Neuron (in vitro differentiated cells): ENCODE measurements at regions not wholly inside any gene's neighbourhood (a gene's known extent, or its start where the extent isn't known, plus 50 kb on each side); places are given as distances from the start of the nearest gene placed in this dataset.
A peak's percentile ranks its signal among the peaks of the same experiment; 100 is the strongest.

Experiments used
- H2AFZ ChIP-seq: one replicate; pipeline ENCODE4 v1.6.1; 2013; ENCODE audit warnings: low read depth, mild to moderate bottlenecking, inconsistent platforms, low read length, moderate library complexity
- H3K27me3 ChIP-seq: one replicate; pipeline ENCODE4 v1.6.1; 2013; ENCODE audit warnings: low read length; ENCODE audit not compliant: insufficient read depth
- H3K36me3 ChIP-seq: one replicate; pipeline ENCODE4 v1.6.1; 2013; ENCODE audit warnings: low read length; ENCODE audit not compliant: insufficient read depth
- H3K4me1 ChIP-seq: one replicate; pipeline ENCODE4 v1.6.1; 2013; ENCODE audit warnings: low read length; ENCODE audit not compliant: insufficient read depth
- H3K4me3 ChIP-seq: 2 replicates; pipeline ENCODE4 v1.5.1; 2013; ENCODE audit warnings: mild to moderate bottlenecking, low read length, moderate library complexity
- H3K9me3 ChIP-seq: one replicate; pipeline ENCODE4 v1.6.1; 2013; ENCODE audit warnings: low read length

DNA sequence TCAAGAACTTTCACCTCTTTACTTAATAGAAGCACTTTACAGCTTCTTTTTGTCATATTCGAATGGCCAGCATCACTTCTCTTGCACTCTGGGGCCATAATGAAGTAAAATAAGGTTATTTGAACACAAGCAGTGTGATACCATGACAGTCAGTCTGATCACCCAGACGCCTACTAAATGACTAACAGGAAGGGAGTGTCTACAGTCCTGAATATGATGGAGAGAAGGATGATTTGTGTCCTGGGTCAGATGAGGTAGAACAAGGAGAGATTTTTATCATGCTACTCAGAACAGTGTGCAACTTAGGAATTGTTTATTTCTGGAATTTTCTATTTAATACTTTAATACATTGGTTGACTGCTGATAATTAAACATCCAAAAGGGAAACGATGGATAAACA is 284.2 kb upstream of the F9 start:
- no peaks in the 10 kb centered on the region for H3K36me3 ChIP-seq
- no peak overlapping the region for H3K4me3 ChIP-seq
- H2AFZ ChIP-seq: no peak overlapping the region
- H3K4me1 ChIP-seq: no peaks in the 10 kb centered on the region
- no peaks in the 10 kb centered on the region for H3K9me3 ChIP-seq
- no peaks in the 10 kb centered on the region for H3K27me3 ChIP-seq

DNA sequence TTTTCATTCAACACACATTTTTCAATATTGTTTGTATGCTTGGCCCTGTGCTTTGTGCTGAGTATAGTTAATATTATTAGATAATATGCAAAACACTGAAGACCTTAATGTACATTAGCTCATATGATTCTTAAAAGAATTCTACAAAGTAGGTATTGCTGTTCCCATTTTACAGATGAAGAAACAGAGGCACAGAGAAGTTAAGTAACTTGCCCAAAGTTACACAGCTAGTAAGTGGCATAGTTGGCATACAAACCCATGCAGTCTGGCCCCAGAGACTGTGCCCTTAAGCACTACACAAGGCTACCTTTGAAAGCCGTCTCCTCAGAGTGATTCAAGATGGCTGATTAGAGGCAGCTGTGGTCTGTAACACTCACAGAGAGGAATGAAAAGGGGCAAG is 293.4 kb upstream of the F9 start:
- no peaks in the 10 kb centered on the region for H3K36me3 ChIP-seq
- no peak overlapping the region for H2AFZ ChIP-seq
- H3K9me3 ChIP-seq: no peaks in the 10 kb centered on the region
- no peak overlapping the region for H3K4me3 ChIP-seq
- no peaks in the 10 kb centered on the region for H3K4me1 ChIP-seq
- H3K27me3 ChIP-seq: no peaks in the 10 kb centered on the region

DNA sequence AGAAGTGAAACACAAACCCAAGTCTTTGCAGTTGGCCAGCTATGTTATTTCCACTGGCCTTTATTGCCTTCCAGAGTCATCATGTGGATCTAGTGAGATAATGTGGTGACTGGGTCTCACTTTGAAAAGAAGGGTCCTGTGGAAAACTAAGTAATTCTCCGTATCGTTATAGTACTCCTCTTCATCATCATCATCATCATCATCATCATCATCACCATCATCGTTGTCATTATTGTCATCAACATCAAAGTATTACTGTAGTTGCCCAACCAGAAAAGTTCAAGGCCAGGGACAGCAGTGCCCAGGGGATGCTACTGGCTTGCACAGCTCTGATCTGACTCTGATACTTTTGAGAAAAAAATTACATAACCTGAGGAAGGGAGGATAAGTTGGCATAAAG is 295.6 kb upstream of the F9 start:
- no peak overlapping the region for H2AFZ ChIP-seq
- no peaks in the 10 kb centered on the region for H3K27me3 ChIP-seq
- H3K36me3 ChIP-seq: no peaks in the 10 kb centered on the region
- H3K4me1 ChIP-seq: no peaks in the 10 kb centered on the region
- H3K9me3 ChIP-seq: no peaks in the 10 kb centered on the region
- no peak overlapping the region for H3K4me3 ChIP-seq

DNA sequence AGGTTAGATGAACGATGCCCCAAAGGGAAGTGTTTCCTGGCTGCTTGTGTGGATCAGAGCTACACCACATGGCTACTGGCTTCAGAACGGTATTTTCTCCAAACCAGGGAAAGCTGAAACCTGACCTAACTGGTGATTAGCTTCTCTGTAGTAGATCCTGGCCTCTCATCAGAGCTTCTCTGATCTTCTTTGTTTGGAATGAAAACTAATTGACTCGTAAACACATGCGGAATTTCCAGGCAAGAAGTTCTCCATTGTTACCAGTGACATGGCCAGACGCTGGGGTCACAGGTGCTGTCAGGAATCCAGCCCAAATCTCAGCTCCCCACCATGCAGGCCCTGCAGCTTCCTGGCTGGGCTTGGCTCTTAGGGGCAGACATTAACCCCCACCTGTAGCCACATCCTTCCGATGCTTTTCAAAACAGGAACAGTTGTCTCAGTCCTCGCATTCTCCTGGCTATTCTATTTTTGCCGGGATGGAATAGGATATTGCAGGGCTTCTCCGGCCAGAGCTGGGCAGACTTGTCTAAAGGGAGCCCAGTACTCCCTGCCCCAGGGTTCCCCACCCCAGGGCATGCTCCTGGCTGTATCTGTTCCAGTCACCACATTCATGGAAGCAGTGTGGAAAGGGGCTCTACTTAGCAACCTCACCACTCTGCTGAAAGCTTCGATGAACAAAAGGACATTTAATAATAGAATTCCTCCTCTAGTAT is 305.4 kb upstream of the F9 start:
- H3K9me3 ChIP-seq: no peaks in the 10 kb centered on the region
- H3K4me3 ChIP-seq: no peak overlapping the region
- no peaks in the 10 kb centered on the region for H3K36me3 ChIP-seq
- no peak overlapping the region for H2AFZ ChIP-seq
- H3K27me3 ChIP-seq: no peaks in the 10 kb centered on the region
- peaks cover 5% of the 10 kb centered on the region for H3K4me1 ChIP-seq

DNA sequence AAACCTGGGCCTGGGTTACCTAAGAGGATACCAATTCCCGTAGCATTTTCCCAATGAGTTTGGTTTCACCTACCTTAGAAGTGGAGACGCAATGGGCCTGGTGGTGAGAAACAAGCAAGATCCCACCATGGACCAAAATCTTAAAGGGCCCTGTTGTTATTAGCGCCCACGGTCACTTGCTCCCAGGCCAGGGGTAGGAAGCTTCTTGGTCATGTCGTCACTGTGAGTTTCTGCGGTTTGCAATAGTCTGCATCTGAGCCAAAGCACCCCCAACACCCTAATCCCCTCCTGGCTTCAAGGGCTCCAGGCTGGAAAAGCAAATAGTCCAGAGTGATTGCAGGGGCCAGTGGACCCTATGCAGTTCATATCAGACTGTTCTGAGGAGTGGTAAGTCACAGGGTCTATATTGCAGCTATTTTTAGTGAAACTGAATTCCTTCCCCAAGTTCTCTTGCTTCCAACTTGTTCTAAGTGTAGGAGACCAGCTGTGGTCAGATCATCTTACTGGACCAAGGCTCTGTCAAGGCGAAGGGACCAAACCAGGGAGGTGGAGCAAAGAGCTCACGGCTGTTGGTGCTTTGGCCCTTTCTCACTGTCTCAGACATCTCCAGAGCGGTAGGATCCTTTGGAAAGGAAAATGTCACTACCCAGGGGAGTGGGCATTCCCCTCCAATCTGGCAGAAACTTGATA is 307.9 kb upstream of the F9 start:
- H2AFZ ChIP-seq: no peak overlapping the region
- H3K4me3 ChIP-seq: no peak overlapping the region
- H3K9me3 ChIP-seq: no peaks in the 10 kb centered on the region
- H3K27me3 ChIP-seq: no peaks in the 10 kb centered on the region
- no peaks in the 10 kb centered on the region for H3K36me3 ChIP-seq
- H3K4me1 ChIP-seq: peaks cover 5% of the 10 kb centered on the region

DNA sequence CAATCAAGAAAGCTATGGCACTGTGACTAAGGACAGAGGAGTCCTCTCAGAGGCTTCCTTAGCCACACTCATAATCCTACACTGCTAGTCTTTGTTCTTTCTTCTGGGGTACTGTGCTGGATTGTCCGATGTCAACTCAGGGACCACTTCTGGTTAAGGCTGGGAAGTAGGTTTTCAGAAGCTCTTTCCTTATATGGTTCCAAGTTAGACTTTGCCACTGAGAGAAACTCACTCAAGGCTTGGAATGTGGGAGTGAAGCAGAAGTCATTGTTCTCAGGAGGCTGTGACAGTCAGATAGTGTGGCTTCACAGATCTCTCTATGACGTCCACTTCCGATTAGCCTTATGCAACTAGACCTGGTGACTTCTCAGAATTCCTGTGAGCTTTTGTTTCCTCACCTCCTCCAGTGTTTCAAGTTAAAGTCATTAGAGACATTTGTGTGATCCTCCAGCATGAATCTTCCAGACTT is 317.3 kb upstream of the F9 start:
- Histone ChIP-seq H3K36me3 (no peaks in the 10 kb centered on the region), H2AFZ (no peak overlapping the region), H3K4me1 (peaks cover 21% of the 10 kb centered on the region), H3K4me3 (no peak overlapping the region), H3K27me3 (no peaks in the 10 kb centered on the region), H3K9me3 (no peaks in the 10 kb centered on the region)

DNA sequence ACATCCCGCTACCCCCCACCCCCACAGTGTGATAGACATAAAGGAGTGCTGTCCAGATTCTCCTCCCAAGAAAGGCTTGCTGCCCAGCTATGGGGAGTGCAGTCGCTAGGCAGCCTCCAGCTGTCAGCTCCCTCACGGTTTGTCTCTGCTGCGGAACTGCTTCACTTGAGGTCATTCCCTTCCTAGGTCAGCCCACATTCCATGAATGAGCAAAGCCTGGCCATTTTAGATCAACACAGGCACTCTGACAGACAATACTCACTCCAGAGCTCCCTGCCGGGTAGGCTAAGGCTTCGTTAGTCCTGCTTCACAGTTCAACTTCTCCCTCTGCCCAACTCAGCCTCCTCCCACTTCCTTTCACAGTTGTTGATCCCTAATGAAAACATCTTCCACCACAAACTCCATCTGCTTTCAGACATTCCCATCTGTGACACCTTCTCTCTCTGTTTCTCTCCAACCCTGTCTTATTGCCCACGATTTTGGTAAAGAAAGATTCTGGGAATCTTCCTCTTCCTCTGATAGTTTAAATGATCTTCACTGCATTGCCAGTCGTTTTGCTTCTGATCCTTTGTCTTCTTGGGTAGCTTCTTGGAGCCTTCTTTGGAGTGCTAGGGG is 318.9 kb upstream of the F9 start:
- H2AFZ ChIP-seq: peak overlapping the region; percentile 77

DNA sequence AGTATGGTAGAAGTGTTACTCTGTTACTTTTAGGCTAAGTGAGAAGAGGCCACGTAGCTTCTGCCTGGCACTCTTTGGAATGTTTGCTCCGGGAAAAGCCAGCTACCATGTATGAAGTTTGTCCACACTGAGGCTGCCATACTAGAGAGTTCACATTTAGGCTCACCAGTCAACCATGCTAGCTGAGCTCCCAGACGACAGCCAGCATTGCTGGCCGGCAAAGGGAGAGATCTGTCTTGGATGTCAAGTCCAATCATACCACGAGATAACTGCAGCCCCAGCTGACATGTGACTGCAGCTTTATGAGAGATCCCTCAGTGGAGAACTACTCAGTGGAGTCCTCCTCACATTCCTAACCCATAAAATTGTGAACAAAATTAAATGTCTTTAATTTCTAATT is 321.2 kb upstream of the F9 start:
- Histone ChIP-seq H3K4me3 (no peak overlapping the region), H3K4me1 (peaks cover 21% of the 10 kb centered on the region), H3K9me3 (no peaks in the 10 kb centered on the region), H3K27me3 (no peaks in the 10 kb centered on the region), H2AFZ (no peak overlapping the region), H3K36me3 (no peaks in the 10 kb centered on the region)

More for the DNA sequence above, 318.9 kb upstream of the F9 start:
- no peaks in the 10 kb centered on the region for H3K27me3 ChIP-seq
- peak overlapping the region; percentile 30 for H3K4me3 ChIP-seq
- H3K4me1 ChIP-seq: peaks cover 21% of the 10 kb centered on the region
- no peaks in the 10 kb centered on the region for H3K9me3 ChIP-seq
- no peaks in the 10 kb centered on the region for H3K36me3 ChIP-seq

DNA sequence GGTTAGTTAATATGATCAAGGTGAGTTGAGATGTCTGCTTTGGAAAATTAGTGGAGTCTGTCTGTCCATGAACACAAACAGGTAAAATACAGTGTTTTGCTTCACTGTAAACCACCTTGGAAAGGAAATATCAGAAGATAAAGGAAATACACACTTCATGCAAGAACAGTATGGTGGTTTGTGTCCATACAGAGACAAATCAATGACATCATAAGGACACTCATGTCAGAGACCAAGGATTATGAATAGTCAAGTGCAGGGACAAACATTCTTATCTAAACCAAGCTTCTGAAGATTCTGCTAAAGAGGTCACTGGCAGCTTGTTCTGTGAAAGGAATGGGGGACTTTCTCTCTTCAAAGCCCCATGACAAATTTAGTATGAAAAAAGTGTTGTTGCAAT is 322.9 kb upstream of the F9 start:
- H3K4me1 ChIP-seq: peaks cover 18% of the 10 kb centered on the region
- H2AFZ ChIP-seq: no peak overlapping the region
- H3K27me3 ChIP-seq: no peaks in the 10 kb centered on the region
- H3K9me3 ChIP-seq: no peaks in the 10 kb centered on the region
- no peak overlapping the region for H3K4me3 ChIP-seq
- no peaks in the 10 kb centered on the region for H3K36me3 ChIP-seq

DNA sequence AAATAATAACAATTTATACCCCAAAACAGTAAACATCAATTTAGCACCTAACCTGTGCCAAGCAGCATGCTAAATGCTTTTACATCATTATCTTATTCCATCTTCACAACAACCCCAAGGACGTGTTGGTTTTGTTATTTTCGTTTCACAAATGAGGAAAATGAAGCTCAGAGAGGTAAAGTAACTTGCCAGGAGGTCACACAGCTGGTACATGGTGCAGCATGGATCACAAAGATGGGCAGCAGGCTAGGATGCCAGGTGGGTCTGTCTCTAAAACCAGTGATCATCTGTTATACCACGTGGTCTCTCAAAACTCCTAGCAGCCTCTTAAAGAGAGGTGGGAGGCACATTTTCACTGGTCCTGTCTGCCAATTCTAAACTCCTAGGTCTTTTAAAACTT is 323.6 kb upstream of the F9 start:
- H3K4me1 ChIP-seq: peaks cover 19% of the 10 kb centered on the region
- H3K4me3 ChIP-seq: no peak overlapping the region
- no peak overlapping the region for H2AFZ ChIP-seq
- no peaks in the 10 kb centered on the region for H3K36me3 ChIP-seq
- no peaks in the 10 kb centered on the region for H3K27me3 ChIP-seq
- H3K9me3 ChIP-seq: no peaks in the 10 kb centered on the region

DNA sequence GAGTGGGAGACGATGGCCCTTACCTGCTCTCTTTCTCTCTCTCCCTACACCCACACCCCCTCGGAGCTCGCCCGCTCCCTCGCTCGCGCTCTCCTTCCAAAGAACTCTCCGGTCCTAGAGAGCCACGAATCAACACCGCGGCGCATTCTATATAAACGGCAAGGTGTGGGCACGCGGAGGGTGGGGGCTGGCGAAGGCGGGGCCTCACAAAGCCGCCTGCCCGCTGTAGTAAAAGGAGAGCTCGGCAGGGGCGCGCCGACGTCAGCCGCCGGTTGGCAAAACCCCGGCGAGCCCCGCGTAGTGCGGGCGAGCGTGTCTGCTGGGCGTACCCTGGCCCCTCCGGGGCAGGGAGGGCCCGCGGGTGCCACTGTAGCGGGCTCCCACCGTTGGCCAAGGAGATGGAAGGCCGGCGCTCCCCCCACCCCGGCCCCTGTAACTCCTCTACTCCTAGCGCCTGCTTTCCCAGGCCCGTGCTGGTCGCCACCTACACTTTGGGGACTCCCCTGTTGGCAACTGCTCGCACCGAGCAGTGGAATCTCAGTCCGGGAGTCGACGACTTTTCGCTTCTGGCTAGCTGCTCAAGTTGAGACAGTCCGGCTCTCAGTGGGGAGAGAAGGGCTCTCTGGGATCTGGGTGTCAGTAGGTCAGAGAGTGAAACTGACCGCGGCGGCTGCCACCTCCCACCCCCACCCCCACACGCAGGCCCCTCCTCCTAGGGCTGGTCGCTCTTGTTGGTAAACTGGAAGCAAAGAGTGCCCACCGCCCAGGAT is 325.5 kb upstream of the F9 start:
- Histone ChIP-seq H3K27me3 (no peaks in the 10 kb centered on the region), H3K4me3 (peak overlapping the region; percentile 73), H3K4me1 (peaks cover 20% of the 10 kb centered on the region)

DNA sequence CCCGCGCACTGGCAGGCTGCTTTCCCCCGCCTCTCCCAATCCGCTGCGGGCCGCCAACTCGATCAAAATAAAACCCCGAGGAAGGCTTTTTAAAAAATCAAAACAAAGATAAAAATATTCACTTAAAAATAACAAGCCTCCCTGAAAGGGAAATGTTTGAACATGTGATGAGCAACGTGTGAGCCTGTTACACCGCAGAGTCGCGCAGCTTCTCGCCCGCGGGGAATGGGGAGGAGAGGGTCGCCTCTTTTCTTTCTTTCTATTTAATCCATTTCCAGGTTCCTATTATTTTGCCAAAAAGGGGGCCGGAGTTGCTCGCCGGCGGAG is 326.0 kb upstream of the F9 start:
- H3K27me3 ChIP-seq: no peaks in the 10 kb centered on the region
- H3K36me3 ChIP-seq: no peaks in the 10 kb centered on the region
- H3K9me3 ChIP-seq: no peaks in the 10 kb centered on the region
- peak overlapping the region; percentile 73 for H3K4me3 ChIP-seq
- H3K4me1 ChIP-seq: peaks cover 21% of the 10 kb centered on the region
- H2AFZ ChIP-seq: peak overlapping the region; percentile 64

More for the DNA sequence above, 325.5 kb upstream of the F9 start:
- Histone ChIP-seq H3K9me3 (no peaks in the 10 kb centered on the region), H3K36me3 (no peaks in the 10 kb centered on the region), H2AFZ (peak overlapping the region; percentile 60)
